Gastrocnemius medialis (tissue), 4 donors: ENCODE measurements at regions not wholly inside any gene's neighbourhood (a gene's known extent, or its start where the extent isn't known, plus 50 kb on each side); places are given as distances from the start of the nearest gene placed in this dataset.

Experiments used
- POLR2A ChIP-seq, 2 donors: fragments of 450-650 bp; IDR thresholded peaks; one replicate each; pipeline ENCODE4 v1.6.1; 2017; ENCODE audit warnings: antibody characterized with exemption in 2 of 2, mild to moderate bottlenecking in 2 of 2, moderate library complexity in 2 of 2
- TF ChIP-seq, protein P1 (sequence below), 5 experiments: fragments of 450-650 bp in 3 of 5; fragments of 200-600 bp in 2 of 5; sonication (generic) in 2 of 5; IDR thresholded peaks in 4 of 5; conservative IDR thresholded peaks in 1 of 5; 1 replicate in 4 of 5; 2 replicates in 1 of 5; pipeline ENCODE4 v1.5.1; 2016 to 2019; ENCODE audit warnings: antibody characterized with exemption in 5 of 5, mild to moderate bottlenecking in 3 of 5, moderate library complexity in 3 of 5

DNA sequence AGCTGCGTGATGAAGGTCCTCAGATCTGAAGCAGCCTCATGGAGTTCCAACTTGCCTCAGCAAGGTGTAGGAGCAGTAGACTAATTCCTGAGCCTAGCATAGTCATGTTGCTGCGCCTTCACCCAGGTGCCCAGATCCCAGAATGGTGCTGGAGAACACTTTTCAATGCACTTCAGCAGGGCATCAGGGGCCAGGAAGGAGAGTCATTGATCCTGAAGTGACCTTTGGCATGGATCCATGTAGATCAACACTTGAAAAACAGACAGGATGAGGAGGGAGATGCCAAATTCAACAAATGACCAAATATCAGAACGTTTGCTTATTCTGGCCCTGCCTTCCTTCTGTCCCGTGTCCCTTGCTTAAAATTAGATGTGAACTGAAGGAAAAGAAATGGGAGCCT lies 91.9 kb downstream of the LEPR start:
- TF ChIP-seq, protein P1, sequence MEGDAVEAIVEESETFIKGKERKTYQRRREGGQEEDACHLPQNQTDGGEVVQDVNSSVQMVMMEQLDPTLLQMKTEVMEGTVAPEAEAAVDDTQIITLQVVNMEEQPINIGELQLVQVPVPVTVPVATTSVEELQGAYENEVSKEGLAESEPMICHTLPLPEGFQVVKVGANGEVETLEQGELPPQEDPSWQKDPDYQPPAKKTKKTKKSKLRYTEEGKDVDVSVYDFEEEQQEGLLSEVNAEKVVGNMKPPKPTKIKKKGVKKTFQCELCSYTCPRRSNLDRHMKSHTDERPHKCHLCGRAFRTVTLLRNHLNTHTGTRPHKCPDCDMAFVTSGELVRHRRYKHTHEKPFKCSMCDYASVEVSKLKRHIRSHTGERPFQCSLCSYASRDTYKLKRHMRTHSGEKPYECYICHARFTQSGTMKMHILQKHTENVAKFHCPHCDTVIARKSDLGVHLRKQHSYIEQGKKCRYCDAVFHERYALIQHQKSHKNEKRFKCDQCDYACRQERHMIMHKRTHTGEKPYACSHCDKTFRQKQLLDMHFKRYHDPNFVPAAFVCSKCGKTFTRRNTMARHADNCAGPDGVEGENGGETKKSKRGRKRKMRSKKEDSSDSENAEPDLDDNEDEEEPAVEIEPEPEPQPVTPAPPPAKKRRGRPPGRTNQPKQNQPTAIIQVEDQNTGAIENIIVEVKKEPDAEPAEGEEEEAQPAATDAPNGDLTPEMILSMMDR (IDR thresholded peaks at IDR 0.05 in 4 of 5, conservative IDR thresholded peaks at IDR 0.05 in 1 of 5), result no peak
- TF ChIP-seq POLR2A (IDR thresholded peaks at IDR 0.05), result no peak
